HUES6 (cell line): ENCODE measurements at regions not wholly inside any gene's neighbourhood (a gene's known extent, or its start where the extent isn't known, plus 50 kb on each side); places are given as distances from the start of the nearest gene placed in this dataset.
"Not testable (repeated sequence)": the region's sequence is repeated elsewhere in the genome, so short reads cannot be mapped to it uniquely, and the experiment has no call there.

Experiments
- H3K27ac ChIP-seq: 2 replicates; pipeline ENCODE4 v1.7.0; 2013; ENCODE audit warnings: low read depth, mild to moderate bottlenecking, low read length, inconsistent platforms
- H3K27me3 ChIP-seq: 2 replicates; pipeline ENCODE4 v1.6.1; 2013; ENCODE audit warnings: low read length; ENCODE audit not compliant: control insufficient read depth, insufficient read depth
- H3K36me3 ChIP-seq: 2 replicates; pipeline ENCODE4 v1.6.1; 2013; ENCODE audit warnings: low read length; ENCODE audit not compliant: control insufficient read depth, insufficient read depth
- H3K4me1 ChIP-seq: 2 replicates; pipeline ENCODE4 v1.6.1; 2013; ENCODE audit warnings: low read length; ENCODE audit not compliant: control insufficient read depth, insufficient read depth
- H3K4me3 ChIP-seq: 2 replicates; pipeline ENCODE4 v1.5.1; 2013; ENCODE audit warnings: low read depth, low read length
- H3K9ac ChIP-seq: one replicate; pipeline ENCODE4 v1.6.1; 2013; ENCODE audit warnings: mild to moderate bottlenecking, low read length
- H3K9me3 ChIP-seq: 2 replicates; pipeline ENCODE4 v1.6.1; 2013; ENCODE audit warnings: low read depth, low read length; ENCODE audit not compliant: control insufficient read depth, insufficient read depth

DNA sequence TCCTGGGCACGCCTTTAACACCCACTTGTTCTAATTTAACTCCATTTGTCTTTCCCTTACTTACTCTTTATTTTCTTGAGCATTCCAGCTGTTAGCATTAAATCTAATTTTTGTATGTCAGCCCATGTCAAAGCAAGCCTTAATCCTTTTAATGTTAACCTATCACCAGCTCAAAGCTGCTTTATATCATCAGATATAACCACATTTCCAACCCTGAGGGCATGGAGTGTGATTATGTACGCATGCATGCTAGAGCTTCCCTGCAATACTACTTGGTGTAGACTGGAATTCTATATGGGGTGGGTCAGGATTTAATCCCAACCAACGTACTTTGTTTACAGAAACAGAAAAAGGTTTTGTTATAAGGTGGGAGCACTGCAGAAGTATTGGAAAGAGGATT lies 139.4 kb upstream of the HMGN3 start:
- Histone ChIP-seq H3K27me3 (no peaks in the 10 kb centered on the region), H3K36me3 (no peaks in the 10 kb centered on the region), H3K4me1 (no peaks in the 10 kb centered on the region; the same call in 1 of the 2 replicates), H3K4me3 (no peak overlapping the region), H3K9ac (no peak overlapping the region), H3K27ac (no peak overlapping the region), H3K9me3 (peaks cover 19% of the 10 kb centered on the region)

DNA sequence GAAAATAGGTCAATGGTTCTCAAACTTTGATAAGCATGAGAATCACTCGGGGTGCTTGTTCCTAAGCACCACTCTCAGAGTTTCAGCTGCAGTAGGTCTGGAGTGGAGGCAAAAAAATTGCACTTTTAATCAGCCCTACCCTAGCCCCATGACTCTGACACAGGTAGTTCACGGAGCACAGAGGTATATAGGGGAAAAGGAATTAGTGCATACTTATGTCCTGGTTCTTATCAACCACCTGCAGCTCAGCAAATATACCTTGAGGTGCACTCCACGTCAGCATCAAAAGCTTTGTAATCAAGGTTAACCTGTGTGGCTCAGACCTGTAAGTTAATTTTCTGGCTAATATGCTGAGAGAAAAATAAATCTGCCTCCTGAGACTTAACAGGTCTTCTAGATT lies 138.8 kb upstream of the HMGN3 start:
- Histone ChIP-seq H3K4me3 (no peak overlapping the region), H3K27me3 (no peaks in the 10 kb centered on the region), H3K36me3 (no peaks in the 10 kb centered on the region), H3K4me1 (no peaks in the 10 kb centered on the region; the same call in 1 of the 2 replicates), H3K9me3 (peaks cover 26% of the 10 kb centered on the region), H3K27ac (no peak overlapping the region), H3K9ac (no peak overlapping the region)

DNA sequence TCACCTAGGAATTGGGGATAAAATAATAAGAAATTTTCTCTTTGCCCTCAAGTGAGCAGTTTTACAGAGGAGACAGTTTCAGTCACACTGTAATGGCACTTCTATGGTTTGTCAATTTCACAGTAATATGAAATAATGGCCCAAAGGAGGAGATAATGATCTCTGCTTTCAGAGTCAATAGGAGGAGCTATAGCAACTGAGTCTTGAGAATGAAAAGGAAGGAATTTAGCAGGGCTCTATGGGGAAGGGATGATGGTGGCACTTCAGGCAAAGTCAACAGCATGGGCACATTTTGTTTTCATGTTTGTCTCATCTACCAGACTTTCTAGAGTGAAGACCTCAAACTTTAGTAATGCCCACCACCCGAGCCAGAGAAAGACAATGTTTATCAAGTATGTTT lies 138.3 kb upstream of the HMGN3 start:
- no peaks in the 10 kb centered on the region for H3K27me3 ChIP-seq

DNA sequence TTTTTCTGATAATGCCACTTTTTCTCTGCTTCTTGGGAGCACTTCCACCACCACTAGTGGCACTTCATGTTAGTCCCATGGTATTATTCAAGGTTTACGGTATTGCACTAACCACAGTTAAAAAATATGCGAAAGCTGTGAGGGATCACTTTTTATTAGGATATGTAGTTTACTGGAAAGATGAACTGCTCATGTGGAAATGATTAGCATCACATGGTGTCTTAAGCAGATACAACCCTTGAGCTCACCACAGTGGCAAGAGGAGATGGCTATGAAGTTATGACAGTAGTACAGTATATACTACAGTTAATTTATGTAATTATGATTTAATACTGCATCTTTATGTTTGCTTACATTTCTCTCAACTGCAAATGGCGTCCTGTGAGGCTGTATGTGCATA lies 134.5 kb upstream of the HMGN3 start:
- H3K9me3 ChIP-seq, result peaks cover 32% of the 10 kb centered on the region
- no peaks in the 10 kb centered on the region for H3K27me3 ChIP-seq

More for the DNA sequence above, 138.3 kb upstream of the HMGN3 start:
- Histone ChIP-seq H3K4me1 (no peaks in the 10 kb centered on the region; the same call in 1 of the 2 replicates), H3K36me3 (no peaks in the 10 kb centered on the region), H3K27ac (no peak overlapping the region), H3K9ac (no peak overlapping the region), H3K4me3 (no peak overlapping the region), H3K9me3 (peaks cover 28% of the 10 kb centered on the region)

DNA sequence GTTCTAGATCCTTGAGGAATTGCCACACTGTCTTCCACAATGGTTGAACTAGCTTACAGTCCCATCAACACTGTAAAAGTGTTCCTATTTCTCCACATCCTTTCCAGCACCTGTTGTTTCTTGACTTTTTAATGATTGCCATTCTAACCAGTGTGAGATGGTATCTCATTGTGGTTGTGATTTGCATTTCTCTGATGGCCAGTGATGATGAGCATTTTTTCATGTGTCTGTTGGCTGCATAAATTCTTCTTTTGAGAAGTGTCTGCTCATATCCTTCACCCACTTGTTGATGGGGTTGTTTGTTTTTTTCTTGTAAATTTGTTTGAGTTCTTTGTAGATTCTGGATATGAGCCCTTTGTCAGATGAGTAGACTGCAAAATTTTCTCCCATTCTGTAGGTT lies 129.0 kb upstream of the HMGN3 start:
- peaks cover 10% of the 10 kb centered on the region for H3K9me3 ChIP-seq
- H3K4me3 ChIP-seq, H3K36me3 ChIP-seq, H3K27ac ChIP-seq, H3K9ac ChIP-seq, H3K4me1 ChIP-seq, H3K27me3 ChIP-seq: not testable (repeated sequence)

More for the DNA sequence above, 134.5 kb upstream of the HMGN3 start:
- H3K4me1 ChIP-seq, result no peaks in the 10 kb centered on the region
- no peaks in the 10 kb centered on the region for H3K36me3 ChIP-seq
- H3K9ac ChIP-seq, result no peak overlapping the region
- no peak overlapping the region for H3K4me3 ChIP-seq
- H3K27ac ChIP-seq, result no peak overlapping the region

DNA sequence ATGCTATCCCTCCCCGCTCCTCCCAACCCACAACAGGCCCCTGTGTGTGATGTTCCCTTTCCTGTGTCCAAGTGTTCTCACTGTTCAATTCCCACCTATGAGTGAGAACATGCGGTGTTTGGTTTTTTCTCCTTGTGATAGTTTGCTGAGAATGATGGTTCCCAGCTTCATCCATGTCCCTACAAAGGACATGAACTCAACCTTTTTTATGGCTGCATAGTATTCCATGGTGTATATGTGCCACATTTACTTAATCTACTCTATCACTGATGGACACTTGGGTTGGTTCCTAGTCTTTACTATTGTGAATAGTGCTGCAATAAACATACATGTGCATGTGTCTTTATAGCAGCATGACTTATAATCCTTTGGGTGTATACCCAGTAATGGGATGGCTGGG lies 126.6 kb upstream of the HMGN3 start:
- H3K27ac ChIP-seq, H3K9ac ChIP-seq: not testable (repeated sequence)

DNA sequence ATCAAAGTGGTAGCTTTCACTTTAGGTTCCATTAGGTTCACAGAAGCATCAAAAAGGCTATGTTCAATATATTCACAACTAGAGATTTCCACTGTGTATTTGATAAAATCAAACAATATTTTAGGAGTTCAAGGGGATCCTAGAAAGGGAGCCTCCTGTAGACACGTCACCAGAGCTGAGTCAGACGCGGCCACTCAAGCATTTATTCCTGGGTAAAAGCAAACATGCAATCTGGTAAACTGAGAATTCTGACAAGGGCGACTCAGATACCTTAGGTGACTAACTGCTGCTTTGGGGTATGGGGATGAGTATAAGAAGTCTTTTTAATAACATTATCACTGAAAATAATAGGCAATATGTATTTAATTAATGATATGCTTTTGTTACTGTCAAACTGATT lies 118.7 kb upstream of the HMGN3 start:
- Histone ChIP-seq H3K4me1 (no peaks in the 10 kb centered on the region), H3K27ac (no peak overlapping the region), H3K36me3 (no peaks in the 10 kb centered on the region), H3K9me3 (no peaks in the 10 kb centered on the region), H3K4me3 (no peak overlapping the region), H3K27me3 (no peaks in the 10 kb centered on the region), H3K9ac (no peak overlapping the region)

More for the DNA sequence above, 126.6 kb upstream of the HMGN3 start:
- H3K27me3 ChIP-seq, H3K4me3 ChIP-seq, H3K4me1 ChIP-seq, H3K9me3 ChIP-seq, H3K36me3 ChIP-seq: not testable (repeated sequence)

DNA sequence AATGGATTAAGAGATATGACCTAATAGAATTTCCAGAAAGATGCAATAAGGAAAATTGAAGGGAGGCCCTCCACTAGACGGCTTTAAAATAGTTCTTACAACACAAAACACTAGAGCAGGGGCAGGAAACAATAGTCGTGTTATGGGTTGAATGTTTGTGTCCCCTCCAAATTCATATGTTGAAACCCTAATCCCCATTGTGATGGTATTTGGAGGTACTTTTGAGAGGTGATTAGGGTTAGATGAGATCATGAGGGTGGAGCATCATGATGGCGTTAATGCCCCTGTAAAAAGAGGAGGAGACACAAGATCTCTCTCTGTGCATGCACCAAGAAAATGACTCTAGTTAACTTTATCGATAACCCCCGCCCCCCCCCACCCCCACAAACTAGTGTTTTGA lies 104.0 kb upstream of the HMGN3 start:
- Histone ChIP-seq H3K27ac (no peak overlapping the region), H3K36me3 (no peaks in the 10 kb centered on the region), H3K4me1 (peaks cover 7% of the 10 kb centered on the region), H3K27me3 (no peaks in the 10 kb centered on the region), H3K9ac (no peak overlapping the region), H3K4me3 (no peak overlapping the region), H3K9me3 (0 out of 2 replicates have a peak, but pooled peaks cover 3% of the 10 kb centered on the region)

DNA sequence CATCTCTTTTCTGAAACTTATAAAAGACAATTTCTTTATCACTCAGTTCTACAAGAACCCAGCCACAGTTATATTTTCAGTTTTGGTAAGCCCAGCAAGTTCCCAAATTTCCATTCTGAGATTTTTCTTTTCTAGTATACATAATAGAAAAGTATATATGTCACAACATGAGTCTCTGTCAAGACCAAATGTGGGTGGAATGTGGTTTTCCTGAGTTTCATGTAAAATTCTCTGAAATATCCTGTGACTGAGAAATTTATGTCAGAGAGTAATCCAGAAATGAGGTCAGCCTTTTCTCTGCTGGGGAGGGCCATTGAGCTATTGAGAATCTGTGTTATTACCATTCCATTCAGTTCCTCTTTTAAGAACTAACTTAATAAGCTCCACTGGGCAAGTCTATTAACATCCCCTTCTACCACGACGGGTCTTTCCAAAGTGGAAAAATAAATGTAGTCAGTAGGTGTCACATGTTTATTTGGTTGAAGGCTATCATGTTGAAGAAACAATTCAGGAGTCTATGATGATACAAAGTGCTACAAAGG lies 100.7 kb upstream of the HMGN3 start:
- Histone ChIP-seq H3K36me3 (no peaks in the 10 kb centered on the region), H3K27ac (no peak overlapping the region), H3K9ac (no peak overlapping the region), H3K4me3 (no peak overlapping the region), H3K4me1 (peaks cover 7% of the 10 kb centered on the region), H3K9me3 (no peaks in the 10 kb centered on the region), H3K27me3 (no peaks in the 10 kb centered on the region)

DNA sequence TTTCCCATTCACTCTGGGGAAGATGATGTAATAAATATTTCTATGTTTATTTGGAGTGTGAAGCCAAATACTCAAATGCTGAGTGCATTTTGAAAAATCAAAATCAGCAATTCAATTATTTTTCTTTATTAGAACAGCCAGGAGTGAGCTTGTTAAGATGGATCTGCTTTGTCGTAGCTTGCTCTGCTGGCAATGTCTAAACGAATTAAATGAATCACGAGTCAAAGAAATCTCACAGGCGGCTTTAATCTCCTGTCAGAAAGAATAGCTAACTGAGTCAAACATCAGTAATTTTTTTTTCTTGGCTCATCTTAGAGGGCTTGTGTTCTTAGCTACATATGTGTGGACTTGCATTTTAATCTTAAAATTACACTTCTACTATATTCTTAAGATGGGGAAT lies 100.2 kb upstream of the HMGN3 start:
- no peaks in the 10 kb centered on the region for H3K27me3 ChIP-seq
- no peaks in the 10 kb centered on the region for H3K36me3 ChIP-seq
- no peak overlapping the region for H3K9ac ChIP-seq
- H3K27ac ChIP-seq, result no peak overlapping the region
- H3K9me3 ChIP-seq, result no peaks in the 10 kb centered on the region
- peaks cover 7% of the 10 kb centered on the region for H3K4me1 ChIP-seq
- H3K4me3 ChIP-seq, result no peak overlapping the region

DNA sequence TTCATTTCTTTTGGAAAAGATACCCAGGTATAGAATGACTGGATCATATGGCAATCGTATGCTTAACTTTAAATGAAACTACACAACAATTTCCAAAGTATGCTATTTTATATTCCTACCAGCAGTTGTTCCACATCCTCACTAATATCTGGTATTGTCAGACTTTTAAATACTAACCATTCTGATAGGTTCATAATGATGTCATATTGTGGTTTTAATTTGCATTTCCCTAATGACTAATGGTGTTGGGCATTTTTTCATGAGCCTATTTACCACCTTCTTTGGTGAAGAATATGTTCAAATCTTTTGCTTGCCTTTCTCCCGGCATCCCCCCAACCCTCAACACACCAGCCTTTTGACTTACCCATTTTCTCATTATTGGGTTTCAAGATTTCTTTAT lies 96.2 kb upstream of the HMGN3 start:
- no peak overlapping the region for H3K27ac ChIP-seq
- no peaks in the 10 kb centered on the region for H3K27me3 ChIP-seq
- no peaks in the 10 kb centered on the region for H3K36me3 ChIP-seq
- no peak overlapping the region for H3K9ac ChIP-seq
- no peaks in the 10 kb centered on the region for H3K4me1 ChIP-seq
- H3K4me3 ChIP-seq, result no peak overlapping the region
- peaks cover 14% of the 10 kb centered on the region for H3K9me3 ChIP-seq

DNA sequence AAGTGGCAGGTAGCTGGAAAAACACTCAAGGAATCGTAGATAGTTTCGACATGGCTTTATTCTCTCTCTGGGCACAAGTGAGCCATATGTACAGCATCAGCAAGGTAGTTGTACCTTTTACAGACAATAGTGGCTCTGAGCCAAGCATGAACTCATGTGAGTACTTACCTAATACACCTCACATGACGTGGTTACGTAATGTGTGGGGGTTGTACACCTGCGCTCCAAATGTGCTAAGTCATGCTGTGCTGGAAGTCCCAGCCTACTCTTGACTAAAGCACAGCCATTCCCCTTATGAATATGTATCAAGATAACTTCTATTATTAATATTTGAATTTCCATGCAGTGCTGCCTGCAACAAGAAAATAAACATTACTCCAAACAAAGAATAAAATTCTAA lies 78.8 kb upstream of the HMGN3 start:
- H3K9me3 ChIP-seq, result peaks cover 14% of the 10 kb centered on the region
- no peaks in the 10 kb centered on the region for H3K36me3 ChIP-seq
- H3K4me1 ChIP-seq, result no peaks in the 10 kb centered on the region
- no peak overlapping the region for H3K9ac ChIP-seq
- H3K27me3 ChIP-seq, result no peaks in the 10 kb centered on the region
- no peak overlapping the region for H3K27ac ChIP-seq
- H3K4me3 ChIP-seq, result no peak overlapping the region
